HCEC 1CT (cell line): ENCODE measurements at regions not wholly inside any gene's neighbourhood (a gene's known extent, or its start where the extent isn't known, plus 50 kb on each side); places are given as distances from the start of the nearest gene placed in this dataset.
"Not testable (repeated sequence)": the region's sequence is repeated elsewhere in the genome, so short reads cannot be mapped to it uniquely, and the experiment has no call there.

Experiments
- DNase-seq: peaks from one replicate; pipeline ENCODE4 v3.0.0-alpha.2; 2017

GRCh38 chr1:181260271-181260670, 171.8 kb downstream of the IER5 start:
- no peak for DNase-seq

- no peak for DNase-seq
These were observed 172.5 kb downstream of the IER5 start for GRCh38 chr1:181260994-181261393.

GRCh38 chr1:181262069-181262468, 173.6 kb downstream of the IER5 start:
- no peak for DNase-seq

GRCh38 chr1:181263444-181263843, 174.9 kb downstream of the IER5 start:
- DNase-seq: no peak

GRCh38 chr1:181264821-181265220, 176.3 kb downstream of the IER5 start:
- DNase-seq: no peak

GRCh38 chr1:181284978-181285377, 196.5 kb downstream of the IER5 start:
- no peak for DNase-seq

GRCh38 chr1:181295217-181295616, 188.1 kb upstream of the CACNA1E start:
- no peak for DNase-seq

GRCh38 chr1:181296180-181296579, 187.1 kb upstream of the CACNA1E start:
- no peak for DNase-seq

- no peak for DNase-seq
These were observed 175.2 kb upstream of the CACNA1E start for GRCh38 chr1:181308098-181308497.

- no peak for DNase-seq
These were observed 172.8 kb upstream of the CACNA1E start for GRCh38 chr1:181310560-181310959.

- DNase-seq: no peak
These were observed 170.4 kb upstream of the CACNA1E start for GRCh38 chr1:181312946-181313345.

- DNase-seq: no peak
These were observed 169.9 kb upstream of the CACNA1E start for GRCh38 chr1:181313466-181313865.

- DNase-seq: no peak
These were observed 169.3 kb upstream of the CACNA1E start for GRCh38 chr1:181314010-181314409.

GRCh38 chr1:181314959-181315358, 168.4 kb upstream of the CACNA1E start:
- DNase-seq: no peak

- DNase-seq: no peak
These were observed 165.9 kb upstream of the CACNA1E start for GRCh38 chr1:181317261-181317930.

- DNase-seq: no peak
These were observed 165.1 kb upstream of the CACNA1E start for GRCh38 chr1:181318022-181318857.

- DNase-seq: no peak
These were observed 164.5 kb upstream of the CACNA1E start for GRCh38 chr1:181318858-181319235.

GRCh38 chr1:181319907-181320306, 163.4 kb upstream of the CACNA1E start:
- DNase-seq: no peak

GRCh38 chr1:181324797-181325616, 158.3 kb upstream of the CACNA1E start:
- DNase-seq: no peak

GRCh38 chr1:181325765-181326164, 157.6 kb upstream of the CACNA1E start:
- DNase-seq: not testable (repeated sequence)

- no peak for DNase-seq
These were observed 157.0 kb upstream of the CACNA1E start for GRCh38 chr1:181326348-181326747.

- no peak for DNase-seq
These were observed 155.5 kb upstream of the CACNA1E start for GRCh38 chr1:181327796-181328195.

GRCh38 chr1:181334724-181335123, 148.6 kb upstream of the CACNA1E start:
- no peak for DNase-seq

- DNase-seq: no peak
These were observed 147.7 kb upstream of the CACNA1E start for GRCh38 chr1:181335631-181336030.
